HG03108 (cell line): ENCODE measurements at regions not wholly inside any gene's neighbourhood (a gene's known extent, or its start where the extent isn't known, plus 50 kb on each side); places are given as distances from the start of the nearest gene placed in this dataset.
"Not testable (repeated sequence)": the region's sequence is repeated elsewhere in the genome, so short reads cannot be mapped to it uniquely, and the experiment has no call there.

ENCODE experiments used
- ATAC-seq: cut with Tn5 transposase; IDR thresholded peaks from one replicate; pipeline ENCODE4 v1.9.1; 2021; ENCODE audit warnings: moderate library complexity; ENCODE audit not compliant: unreplicated experiment

DNA sequence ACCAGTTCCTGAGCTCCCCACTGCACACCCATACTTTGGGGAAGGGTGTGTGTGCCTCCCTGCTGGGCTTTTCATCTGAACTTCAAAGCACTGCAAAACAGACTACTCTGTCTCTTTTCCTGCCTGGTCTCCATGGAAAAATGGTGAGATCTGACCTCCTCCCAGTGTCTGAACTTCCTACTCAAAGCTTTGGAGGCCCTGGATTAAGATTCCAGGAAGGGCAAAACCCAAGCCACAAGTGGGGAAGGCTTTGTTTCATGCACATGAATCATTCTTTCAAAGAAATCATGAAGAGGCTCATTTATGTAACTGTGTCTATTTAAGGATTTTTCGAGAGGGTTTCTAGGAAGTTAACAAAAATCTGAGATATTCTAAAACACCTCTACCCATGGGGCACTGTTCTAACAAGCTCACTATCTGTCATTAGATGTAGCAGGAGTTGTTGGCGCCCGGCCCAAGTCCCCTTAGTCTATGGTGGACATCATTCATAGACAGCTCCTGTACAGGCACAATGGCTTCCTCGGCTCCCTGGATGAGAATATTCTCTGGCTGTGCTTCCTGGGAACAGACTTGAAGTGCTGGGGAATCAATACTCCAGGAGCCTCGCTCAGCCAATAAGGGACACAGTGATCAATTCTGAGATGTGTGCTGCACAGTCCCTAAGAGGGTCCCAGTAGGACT is 224.0 kb downstream of the KTN1 start:
- ATAC-seq: no peak

DNA sequence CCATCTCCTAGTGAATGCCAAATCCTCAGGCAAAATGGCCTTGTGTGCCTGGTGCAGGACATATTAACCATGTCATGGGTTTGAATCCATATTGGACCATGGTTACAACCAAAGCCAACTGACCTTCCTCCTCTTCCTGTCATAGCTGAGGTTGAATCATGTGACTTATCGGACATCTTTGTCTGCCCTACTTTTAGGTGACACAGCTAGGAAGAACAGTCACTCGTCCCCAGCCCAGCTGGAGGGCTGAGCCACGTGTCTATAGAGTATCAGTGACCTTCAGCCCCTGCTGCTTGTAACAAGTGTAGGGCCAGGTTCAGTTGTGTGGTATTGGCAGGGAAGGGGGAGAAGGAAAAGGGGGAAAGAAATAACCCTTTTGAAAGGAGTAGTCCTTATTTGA is 225.2 kb downstream of the KTN1 start:
- ATAC-seq: no peak

DNA sequence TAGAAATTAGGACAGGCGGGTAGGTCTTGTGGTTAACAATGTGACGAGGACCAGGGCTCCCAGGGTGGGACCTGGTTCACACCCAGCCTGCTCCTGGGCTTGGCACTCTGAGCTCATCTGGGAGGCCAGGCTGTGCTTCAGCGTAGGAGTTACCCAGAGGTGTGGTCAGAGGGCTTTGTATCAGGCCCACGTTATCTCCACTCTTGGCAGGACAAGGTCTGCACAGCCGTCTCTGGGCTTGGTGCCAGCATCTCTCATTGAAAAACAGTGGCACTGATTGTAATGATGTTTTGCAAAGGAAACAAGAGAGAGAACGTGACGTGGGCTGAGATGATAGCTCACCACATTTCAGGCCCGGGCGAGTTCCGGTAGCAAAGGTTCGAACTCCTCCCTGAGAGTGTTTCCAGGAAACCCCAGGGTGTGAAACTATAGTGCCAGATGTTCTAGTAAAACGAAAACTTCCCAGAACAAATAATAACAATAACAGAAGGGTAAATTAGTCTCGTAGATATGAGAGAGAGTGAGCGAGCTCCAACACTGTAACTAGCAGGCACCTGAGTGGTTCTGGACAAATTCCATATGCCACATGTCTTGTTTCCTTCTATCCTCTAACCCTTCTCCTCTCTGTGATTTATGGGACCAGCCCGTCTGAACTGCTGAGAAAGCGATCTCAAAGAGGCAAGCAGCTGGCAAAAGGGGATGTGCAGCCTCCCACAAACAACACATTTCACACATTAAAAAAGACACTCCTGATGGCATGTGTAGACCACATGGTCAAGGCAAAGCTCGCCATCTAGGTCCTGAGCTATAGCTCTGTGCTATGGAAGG is 227.3 kb downstream of the KTN1 start:
- ATAC-seq: peak; percentile 49

DNA sequence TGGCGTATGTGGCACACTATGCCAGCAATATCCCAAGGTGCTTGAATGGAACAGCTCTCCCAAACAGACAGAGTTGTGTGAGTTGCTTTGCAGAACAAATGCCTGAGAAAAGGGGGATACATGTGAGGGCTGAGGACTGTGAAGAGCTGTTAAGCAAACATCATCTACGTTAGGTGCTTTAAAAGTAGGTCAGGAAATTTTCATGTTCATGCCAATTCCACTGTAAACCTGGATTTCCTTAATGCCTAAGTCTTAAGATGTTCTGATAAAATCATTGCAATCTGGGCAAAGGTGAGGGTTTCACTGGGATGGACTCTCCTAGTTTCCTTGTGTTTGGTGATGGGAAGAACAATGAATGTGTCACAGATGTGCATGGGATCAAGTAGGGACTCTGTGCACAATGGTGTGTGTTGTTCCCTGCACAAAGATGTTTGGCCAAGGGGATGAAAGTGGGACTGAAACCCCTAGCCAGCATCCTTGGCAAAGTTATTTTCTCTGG is 227.9 kb downstream of the KTN1 start:
- ATAC-seq: no peak

DNA sequence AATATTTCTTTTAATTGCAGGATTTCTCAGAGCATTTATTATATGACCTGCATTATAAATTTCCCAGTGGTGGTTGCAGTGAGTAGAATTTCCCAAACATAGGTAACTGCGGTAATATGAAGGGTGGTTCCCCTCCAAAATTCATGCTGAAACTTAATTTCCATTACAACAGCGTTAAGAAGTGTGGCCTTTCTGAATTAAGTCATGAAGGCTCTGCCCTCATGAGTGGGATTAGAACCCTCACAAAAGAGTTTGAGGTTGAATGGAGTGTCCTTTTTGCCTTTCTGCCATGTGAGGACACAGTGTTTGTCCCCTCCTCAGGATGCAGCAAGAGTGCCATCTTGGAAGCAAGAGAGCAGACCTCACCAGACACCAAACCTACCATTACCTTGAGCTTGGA is 233.6 kb downstream of the KTN1 start:
- ATAC-seq: no peak

DNA sequence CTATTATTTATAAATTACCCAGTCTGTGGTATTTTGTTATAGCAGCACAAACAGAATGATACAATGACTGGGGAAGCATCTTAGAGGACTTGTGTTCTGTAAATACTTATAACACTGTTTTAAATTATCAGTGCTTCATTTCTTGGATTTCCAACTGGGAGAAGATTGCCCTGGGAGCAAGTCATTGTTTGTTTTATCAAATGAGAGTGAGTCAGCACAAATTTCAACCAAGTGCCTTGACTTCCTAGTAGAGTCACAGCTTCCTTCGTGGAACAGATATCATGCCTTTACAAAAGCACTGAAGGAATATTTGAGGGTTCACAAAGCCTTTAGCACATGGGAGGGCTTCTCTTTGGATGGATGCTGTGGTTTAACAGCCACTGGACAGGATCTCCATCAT is 234.1 kb downstream of the KTN1 start:
- no peak for ATAC-seq

DNA sequence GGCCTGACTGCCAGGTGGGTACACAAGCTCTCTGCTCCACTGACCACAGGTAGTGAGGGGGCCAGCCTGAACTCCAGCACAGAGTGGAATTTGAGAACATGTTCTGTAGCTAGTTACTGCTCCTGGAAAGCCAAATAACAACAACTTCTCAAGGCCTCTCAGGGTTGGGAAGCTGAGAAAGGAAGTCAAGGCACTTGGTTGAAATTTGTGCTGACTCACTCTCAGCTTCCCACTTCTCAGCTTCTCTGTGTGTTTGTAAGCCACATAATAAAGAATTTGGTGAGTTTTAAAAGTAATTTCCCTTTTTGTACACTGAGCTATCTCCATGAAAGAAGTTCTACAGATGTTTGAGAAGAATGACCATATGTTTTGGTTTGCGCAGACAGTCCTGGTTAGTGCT is 234.9 kb downstream of the KTN1 start:
- no peak for ATAC-seq

DNA sequence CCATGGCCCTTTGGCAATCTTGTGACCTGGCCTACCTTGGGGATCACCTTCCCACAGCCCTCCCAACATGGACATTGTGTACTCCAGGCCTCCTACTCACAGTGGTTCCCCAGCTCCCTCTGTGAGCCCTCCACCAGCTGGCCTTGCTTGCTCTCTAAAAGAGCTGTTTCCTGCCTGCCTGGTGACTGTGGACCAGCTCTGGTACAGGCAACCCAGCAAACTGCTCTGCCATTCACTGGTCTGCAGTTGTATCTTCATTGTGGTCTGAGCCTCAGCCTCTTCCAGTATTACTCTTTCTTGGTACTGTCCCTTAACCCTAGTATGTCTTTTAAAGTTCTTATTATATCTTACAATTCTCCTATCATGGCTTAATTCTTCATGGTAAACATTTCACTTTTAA is 236.2 kb downstream of the KTN1 start:
- ATAC-seq: no peak

DNA sequence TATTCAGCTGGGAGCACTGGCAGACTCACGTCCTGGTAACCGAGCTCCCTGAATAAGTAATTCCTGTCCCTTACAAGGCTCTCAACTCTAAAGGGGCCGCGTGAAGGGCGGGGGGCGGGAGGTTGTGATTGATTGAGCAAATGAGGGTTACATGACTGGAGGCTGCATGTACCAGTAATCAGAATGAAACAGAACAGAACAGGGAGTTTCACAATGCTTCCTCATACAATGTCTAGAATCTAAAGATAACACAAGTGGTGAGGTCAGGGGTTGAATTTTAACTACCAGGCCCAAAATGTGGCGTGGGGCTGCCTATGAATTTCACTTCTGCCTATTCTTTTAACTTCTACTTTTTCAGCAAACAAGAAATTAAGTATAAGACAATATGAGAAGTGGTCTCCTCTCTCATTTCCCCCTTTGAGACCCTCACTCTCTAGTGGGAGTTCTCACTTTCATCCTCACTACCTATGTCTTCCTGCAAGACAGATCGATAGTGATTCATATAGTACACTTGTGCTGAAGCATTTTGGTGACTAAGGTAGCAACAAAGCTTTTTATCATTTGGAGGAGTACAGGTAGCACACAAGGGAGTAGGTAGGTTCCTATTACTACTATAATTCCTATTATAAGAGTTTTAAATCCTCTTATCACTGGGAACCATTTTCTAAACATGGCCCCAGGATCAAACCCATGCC is 239.8 kb downstream of the KTN1 start:
- ATAC-seq: peak; percentile 76

DNA sequence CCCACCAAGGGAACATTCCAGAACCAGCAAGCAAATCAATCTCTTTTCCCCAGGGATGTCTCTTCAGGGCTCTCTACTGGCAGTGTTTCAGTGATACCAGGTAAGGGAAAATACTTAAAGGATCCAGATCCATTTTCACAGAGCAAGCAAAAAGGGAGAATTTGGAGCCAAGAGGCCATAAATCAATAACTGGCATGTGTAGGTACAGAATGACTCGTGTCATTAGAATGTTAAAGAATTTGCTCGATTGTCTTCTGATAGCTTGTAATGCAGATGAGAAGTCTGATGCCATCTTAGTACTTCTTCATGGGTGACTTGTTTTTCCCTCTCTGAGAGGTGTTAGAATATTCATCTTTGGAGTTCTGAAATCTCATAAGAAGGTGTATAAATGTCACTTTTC is 242.9 kb downstream of the KTN1 start:
- ATAC-seq: no peak

DNA sequence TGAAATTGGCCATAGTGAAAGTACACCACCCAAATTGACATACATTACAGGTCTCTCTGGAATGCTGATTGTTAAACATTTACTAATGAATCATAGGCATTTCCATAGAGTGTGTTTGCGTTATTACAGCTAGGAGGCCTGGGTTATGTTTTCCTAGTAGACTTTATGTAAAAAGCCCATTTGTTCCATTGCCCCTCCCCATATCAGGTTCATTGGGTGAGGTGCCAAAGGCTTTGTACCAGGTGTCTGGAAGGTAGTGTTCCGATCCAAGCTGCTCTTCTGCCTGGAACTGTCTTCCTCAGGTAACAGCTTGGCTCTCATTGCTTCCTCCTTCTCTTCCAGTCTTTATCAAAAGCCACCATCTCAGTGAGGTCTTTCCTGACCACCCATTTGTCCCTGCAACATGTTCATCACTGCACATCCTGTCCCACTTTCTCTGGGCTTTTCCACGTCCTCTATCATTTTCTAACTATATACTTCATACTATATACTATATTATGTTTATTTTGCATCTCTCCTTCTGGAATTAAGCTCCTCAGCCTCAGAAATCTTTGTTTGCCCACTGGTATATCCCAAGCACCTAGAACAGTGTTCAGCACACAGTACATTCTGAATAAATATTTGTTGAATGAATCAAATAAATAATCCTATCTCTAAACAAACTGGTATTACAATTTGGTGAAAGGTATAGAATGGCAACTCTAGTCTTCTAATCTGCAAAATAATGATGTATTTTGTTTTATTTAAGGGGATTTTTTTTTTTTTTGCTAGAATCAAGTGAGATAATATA is 252.3 kb downstream of the KTN1 start:
- no peak for ATAC-seq

DNA sequence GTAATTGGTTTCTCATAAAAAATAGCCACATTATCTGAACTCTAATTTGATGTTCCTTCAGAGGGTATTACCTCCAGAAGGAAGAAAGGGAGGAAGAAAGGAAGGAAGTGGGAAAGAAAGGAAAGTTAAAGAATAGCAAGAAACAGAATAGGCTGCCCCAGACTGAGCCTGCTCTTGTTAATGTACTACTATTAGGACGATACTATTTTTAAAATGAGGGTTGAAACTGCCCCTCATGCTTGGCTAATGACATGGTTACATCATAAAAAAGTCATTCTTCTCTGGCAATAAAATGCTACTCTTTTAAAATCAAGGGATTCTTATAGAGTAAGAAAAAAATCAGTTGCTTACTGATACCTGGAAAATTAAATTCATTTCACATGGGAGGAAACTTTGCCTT is 253.0 kb downstream of the KTN1 start:
- no peak for ATAC-seq

DNA sequence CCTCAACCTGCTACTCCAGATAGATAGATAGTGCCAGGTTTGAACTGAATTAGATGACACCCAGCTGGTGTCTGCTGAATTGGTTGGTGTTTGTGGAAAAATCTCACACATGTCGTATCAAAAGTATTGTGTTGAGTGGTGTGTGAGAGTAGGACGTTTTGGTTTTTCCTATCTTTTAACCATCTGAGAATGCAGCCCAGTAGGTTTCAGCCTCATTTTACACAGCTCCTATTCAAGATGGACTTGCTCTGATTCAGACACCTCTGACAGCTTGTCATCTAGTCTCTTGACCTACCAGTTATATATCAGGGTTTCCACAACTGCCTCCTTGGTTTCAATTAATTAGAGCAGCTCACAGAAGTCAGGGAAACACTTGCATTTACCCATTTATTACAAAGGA is 254.4 kb downstream of the KTN1 start:
- no peak for ATAC-seq

DNA sequence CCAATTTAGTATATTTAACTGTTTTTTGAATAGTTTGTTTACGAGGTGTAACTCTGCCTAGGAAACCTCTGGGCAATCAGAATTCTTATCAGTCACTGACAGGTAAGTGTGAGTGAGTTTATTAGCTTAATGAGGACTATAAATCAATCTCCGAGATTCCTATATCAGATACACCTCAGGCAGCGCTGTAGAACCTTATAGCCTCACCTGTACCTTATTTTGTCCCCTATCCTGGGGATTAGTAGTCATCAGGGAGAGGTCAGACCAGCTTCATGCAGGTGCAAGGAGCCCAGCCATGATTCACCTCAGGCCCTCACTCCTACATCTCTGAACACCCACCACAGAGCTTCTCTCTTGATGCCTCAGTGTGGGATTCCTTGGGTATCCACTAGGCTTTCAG is 256.0 kb downstream of the KTN1 start:
- no peak for ATAC-seq

DNA sequence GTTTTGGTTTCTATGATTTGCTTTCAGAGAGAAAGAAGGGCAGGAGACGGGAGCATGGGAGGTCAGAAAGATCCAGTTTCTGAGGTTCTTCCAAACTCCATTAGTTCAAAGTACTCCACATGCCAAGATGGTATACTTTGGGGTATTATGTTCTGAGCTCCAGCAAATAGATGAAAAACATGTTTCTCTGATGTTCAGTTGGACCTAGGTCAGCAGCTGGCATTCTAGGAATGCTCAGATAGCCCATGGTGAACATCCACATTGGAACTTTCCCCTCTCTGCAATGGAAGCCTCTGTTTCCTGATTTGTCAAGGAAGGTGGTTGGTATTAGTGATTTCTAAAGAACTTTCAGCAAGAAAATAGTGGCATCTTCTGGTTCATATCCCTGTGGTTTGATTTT is 257.5 kb downstream of the KTN1 start:
- ATAC-seq: no peak

DNA sequence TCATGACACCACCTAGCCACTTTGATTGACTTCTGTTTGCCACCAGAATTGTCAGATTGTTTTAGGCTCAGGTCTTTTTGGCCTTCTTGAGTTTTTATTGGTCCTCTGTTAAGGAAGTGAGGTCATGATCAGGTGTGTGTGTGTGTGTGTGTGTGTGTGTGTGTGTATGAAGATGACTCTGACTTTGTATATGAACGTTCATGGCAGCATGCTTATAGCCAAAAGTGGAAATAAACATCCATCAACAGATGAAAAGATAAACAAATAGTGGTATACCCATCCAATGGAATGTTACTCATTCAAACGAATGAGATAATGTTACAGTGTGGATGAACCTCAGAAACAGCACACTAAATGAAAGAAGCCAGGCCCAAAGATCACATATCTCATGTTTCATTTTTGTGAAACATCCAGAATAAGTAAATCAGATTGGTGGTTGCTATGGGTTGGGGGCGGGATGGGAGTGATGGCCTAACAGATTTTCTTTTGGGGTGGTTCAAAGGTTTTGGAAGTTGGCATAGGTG is 258.6 kb downstream of the KTN1 start:
- no peak for ATAC-seq

DNA sequence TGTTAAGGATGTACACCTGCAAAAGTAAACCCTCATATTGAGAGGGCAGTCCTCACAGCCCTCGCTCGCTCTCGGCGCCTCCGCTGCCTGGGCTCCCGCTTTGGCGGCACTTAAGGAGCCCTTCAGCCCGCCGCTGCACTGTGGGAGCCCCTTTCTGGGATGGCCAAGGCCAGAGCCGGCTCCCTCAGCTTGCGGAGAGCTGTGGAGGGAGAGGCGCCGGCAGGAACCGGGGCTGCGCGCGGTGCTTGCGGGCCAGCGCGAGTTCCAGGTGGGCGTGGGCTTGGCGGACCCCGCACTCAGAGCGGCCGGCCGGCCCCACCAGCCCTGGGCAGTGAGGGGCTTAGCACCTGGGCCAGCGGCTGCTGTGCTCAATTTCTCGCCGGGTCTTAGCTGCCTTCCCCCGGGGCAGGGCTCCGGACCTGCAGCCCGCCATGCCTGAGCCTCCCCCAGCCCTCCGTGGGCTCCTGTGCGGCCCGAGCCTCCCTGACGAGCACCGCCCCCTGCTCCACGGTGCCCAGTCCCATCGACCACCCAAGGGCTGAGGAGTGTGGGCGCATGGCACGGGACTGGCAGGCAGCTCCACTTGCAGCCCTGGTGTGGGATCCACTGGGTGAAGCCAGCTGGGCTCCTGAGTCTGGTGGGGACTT is 259.4 kb downstream of the KTN1 start:
- not testable (repeated sequence) for ATAC-seq

DNA sequence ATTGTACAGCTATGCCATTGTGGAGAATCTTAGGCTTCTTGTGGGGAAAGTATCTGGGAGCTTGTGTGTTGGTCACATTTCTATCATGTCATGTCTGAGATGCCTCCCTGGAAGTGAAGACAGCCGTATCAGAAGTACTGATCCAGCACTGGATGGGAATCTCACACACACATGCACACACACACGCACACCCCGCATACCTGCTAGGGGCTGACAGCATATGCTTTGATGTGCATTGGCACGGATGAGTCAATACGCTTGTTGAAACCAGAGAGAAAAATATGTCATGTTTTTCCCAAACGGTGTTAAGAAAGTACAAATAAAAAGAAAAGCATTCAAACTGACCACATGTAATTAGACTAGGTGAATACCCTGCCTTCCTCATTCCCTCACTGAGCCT is 260.8 kb downstream of the KTN1 start:
- ATAC-seq: no peak

DNA sequence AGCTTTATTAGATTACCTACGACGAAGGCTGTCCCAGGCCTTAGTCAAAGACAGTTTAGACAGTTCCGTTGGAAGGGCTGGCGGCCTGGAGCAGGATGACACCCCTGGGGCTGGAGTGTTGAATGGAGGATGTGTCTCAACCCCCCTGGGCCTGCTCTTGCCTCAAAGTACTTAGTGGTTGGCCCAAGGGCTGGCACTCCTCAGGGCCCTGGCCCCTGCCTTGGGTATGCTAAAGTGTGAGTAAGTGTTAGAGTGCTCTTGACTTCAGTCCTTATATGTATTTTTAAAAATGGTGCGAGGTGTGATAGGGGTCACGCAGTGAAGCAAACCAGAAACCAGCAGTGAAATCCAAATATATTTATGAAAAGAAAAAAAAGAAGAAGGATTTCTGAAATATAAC is 261.6 kb downstream of the KTN1 start:
- no peak for ATAC-seq

DNA sequence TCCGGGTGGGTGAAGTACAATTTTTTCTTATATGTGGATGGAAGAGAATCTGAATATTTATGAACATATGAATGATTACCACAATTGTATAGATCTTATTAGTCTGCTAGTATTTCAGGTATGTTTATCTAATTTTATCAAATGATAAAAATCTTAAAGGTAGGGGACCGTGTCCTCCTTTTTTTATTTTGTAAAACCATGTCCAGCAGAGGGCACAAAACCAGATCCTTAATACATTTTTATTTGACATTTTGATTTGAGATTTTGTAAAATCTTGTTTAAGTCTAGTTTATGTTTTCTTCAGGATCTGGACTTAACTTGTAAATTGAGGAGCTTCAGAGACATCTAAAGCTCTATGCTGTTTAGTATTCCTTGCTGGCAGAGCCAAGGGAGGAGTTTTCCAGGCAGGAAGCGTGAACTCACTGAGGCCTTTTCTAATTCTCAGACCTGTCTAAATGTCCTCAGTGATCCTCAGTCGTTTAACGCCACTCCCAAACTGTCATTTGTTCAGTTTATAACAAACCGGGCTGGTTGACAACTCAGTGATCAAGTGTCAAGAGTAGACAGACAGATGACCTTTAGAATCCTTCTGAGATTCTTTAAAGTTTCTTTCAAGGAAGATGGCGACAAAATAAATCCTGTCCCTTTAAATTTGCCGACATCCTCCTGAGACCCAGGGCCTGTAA is 263.9 kb downstream of the KTN1 start:
- ATAC-seq: no peak
